ENCODE measurements at regions not wholly inside any gene's neighbourhood (a gene's known extent, or its start where the extent isn't known, plus 50 kb on each side); places are given as distances from the start of the nearest gene placed in this dataset.

GRCh38 chr1:56077206-56077605, 502.2 kb downstream of the PLPP3 start:
- H3K36me3 Mint-ChIP-seq (ENCODE audit: insufficient read depth) = no peaks in the 10 kb centered on the region
- DNase-seq (no peak), ATAC-seq (replicated peaks) (no peak)
- H3K9me3 Mint-ChIP-seq = peaks cover 4 to 12% of the 10 kb centered on the region in 2 donors
- no peaks in the 10 kb centered on the region for H3K27me3 Mint-ChIP-seq
- no peaks in the 10 kb centered on the region for H3K4me1 Mint-ChIP-seq (ENCODE audit: low read depth in 2 of 2)
- H3K27ac Mint-ChIP-seq = no peak overlapping the region
- H3K4me3 Mint-ChIP-seq = no peak overlapping the region

- no peak for ATAC-seq (replicated peaks)
- Mint-ChIP-seq H3K27me3 (no peaks in the 10 kb centered on the region), H3K9me3 (peaks cover 5 to 8% of the 10 kb centered on the region in 2 donors), H3K4me1 (ENCODE audit: low read depth in 2 of 2) (no peaks in the 10 kb centered on the region), H3K36me3 (ENCODE audit: insufficient read depth) (no peaks in the 10 kb centered on the region), H3K4me3 (no peak overlapping the region), H3K27ac (no peak overlapping the region)
- DNase-seq = no peak
Measured at GRCh38 chr1:56074007-56074651, 505.2 kb downstream of the PLPP3 start.

GRCh38 chr1:56073614-56074006, 505.8 kb downstream of the PLPP3 start:
- Mint-ChIP-seq H3K9me3 (peaks cover 5 to 8% of the 10 kb centered on the region in 2 donors), H3K36me3 (ENCODE audit: insufficient read depth) (no peaks in the 10 kb centered on the region), H3K27ac (no peak overlapping the region), H3K27me3 (no peaks in the 10 kb centered on the region), H3K4me1 (ENCODE audit: low read depth in 2 of 2) (no peaks in the 10 kb centered on the region), H3K4me3 (no peak overlapping the region)
- DNase-seq = no peak
- ATAC-seq (replicated peaks) = no peak

GRCh38 chr1:56073206-56073605, 506.2 kb downstream of the PLPP3 start:
- peaks cover 5 to 8% of the 10 kb centered on the region in 2 donors for H3K9me3 Mint-ChIP-seq
- H3K4me3 Mint-ChIP-seq = no peak overlapping the region
- DNase-seq = no peak
- no peaks in the 10 kb centered on the region for H3K36me3 Mint-ChIP-seq (ENCODE audit: insufficient read depth)
- ATAC-seq (replicated peaks) = no peak
- H3K27ac Mint-ChIP-seq = no peak overlapping the region
- no peaks in the 10 kb centered on the region for H3K27me3 Mint-ChIP-seq
- H3K4me1 Mint-ChIP-seq (ENCODE audit: low read depth in 2 of 2) = no peaks in the 10 kb centered on the region

GRCh38 chr1:56072310-56072709, 507.1 kb downstream of the PLPP3 start:
- no peak for ATAC-seq (replicated peaks)
- no peak for DNase-seq
- H3K27me3 Mint-ChIP-seq = no peaks in the 10 kb centered on the region
- H3K9me3 Mint-ChIP-seq = peaks cover 5 to 7% of the 10 kb centered on the region in 2 donors
- no peaks in the 10 kb centered on the region for H3K4me1 Mint-ChIP-seq (ENCODE audit: low read depth in 2 of 2)
- no peak overlapping the region for H3K4me3 Mint-ChIP-seq
- H3K36me3 Mint-ChIP-seq (ENCODE audit: insufficient read depth) = no peaks in the 10 kb centered on the region
- no peak overlapping the region for H3K27ac Mint-ChIP-seq

GRCh38 chr1:56071351-56071750, 508.0 kb downstream of the PLPP3 start:
- Mint-ChIP-seq H3K4me3 (no peak overlapping the region), H3K27me3 (no peaks in the 10 kb centered on the region), H3K9me3 (peaks cover 5 to 10% of the 10 kb centered on the region in 2 donors), H3K4me1 (ENCODE audit: low read depth in 2 of 2) (no peaks in the 10 kb centered on the region), H3K27ac (no peak overlapping the region), H3K36me3 (ENCODE audit: insufficient read depth) (no peaks in the 10 kb centered on the region)
- ATAC-seq (replicated peaks) (no peak), DNase-seq (no peak)

GRCh38 chr1:56070601-56071000, 508.8 kb downstream of the PLPP3 start:
- no peaks in the 10 kb centered on the region for H3K36me3 Mint-ChIP-seq (ENCODE audit: insufficient read depth)
- DNase-seq (no peak), ATAC-seq (replicated peaks) (no peak)

GRCh38 chr1:56069824-56070223, 509.5 kb downstream of the PLPP3 start:
- H3K9me3 Mint-ChIP-seq = peaks cover 3 to 10% of the 10 kb centered on the region in 2 donors
- no peaks in the 10 kb centered on the region for H3K27me3 Mint-ChIP-seq
- DNase-seq (no peak), ATAC-seq (replicated peaks) (no peak)
- no peak overlapping the region for H3K27ac Mint-ChIP-seq
- no peak overlapping the region for H3K4me3 Mint-ChIP-seq
- no peaks in the 10 kb centered on the region for H3K36me3 Mint-ChIP-seq (ENCODE audit: insufficient read depth)
- H3K4me1 Mint-ChIP-seq (ENCODE audit: low read depth in 2 of 2) = no peaks in the 10 kb centered on the region

More at GRCh38 chr1:56070601-56071000, 508.8 kb downstream of the PLPP3 start:
- Mint-ChIP-seq H3K4me1 (ENCODE audit: low read depth in 2 of 2) (no peaks in the 10 kb centered on the region), H3K4me3 (no peak overlapping the region), H3K27ac (no peak overlapping the region), H3K27me3 (no peaks in the 10 kb centered on the region), H3K9me3 (peaks cover 3 to 10% of the 10 kb centered on the region in 2 donors)

GRCh38 chr1:56068908-56069307, 510.5 kb downstream of the PLPP3 start:
- no peak for DNase-seq
- no peak for ATAC-seq (replicated peaks)
- Mint-ChIP-seq H3K36me3 (ENCODE audit: insufficient read depth) (no peaks in the 10 kb centered on the region), H3K27me3 (no peaks in the 10 kb centered on the region), H3K4me1 (ENCODE audit: low read depth in 2 of 2) (no peaks in the 10 kb centered on the region), H3K27ac (no peak overlapping the region), H3K4me3 (no peak overlapping the region), H3K9me3 (peaks cover 3 to 10% of the 10 kb centered on the region in 2 donors)

- Mint-ChIP-seq H3K27ac (no peak overlapping the region), H3K4me1 (ENCODE audit: low read depth in 2 of 2) (no peaks in the 10 kb centered on the region), H3K27me3 (no peaks in the 10 kb centered on the region), H3K9me3 (peaks cover 3 to 10% of the 10 kb centered on the region in 2 donors), H3K4me3 (no peak overlapping the region), H3K36me3 (ENCODE audit: insufficient read depth) (no peaks in the 10 kb centered on the region)
- DNase-seq (no peak), ATAC-seq (replicated peaks) (no peak)
Measured at GRCh38 chr1:56068210-56068609, 511.2 kb downstream of the PLPP3 start.

- H3K4me1 Mint-ChIP-seq (ENCODE audit: low read depth in 2 of 2) = no peaks in the 10 kb centered on the region
- ATAC-seq (replicated peaks) (no peak), DNase-seq (no peak)
- no peaks in the 10 kb centered on the region for H3K27me3 Mint-ChIP-seq
- peaks cover 3 to 23% of the 10 kb centered on the region in 2 donors for H3K9me3 Mint-ChIP-seq
- H3K4me3 Mint-ChIP-seq = no peak overlapping the region
- no peaks in the 10 kb centered on the region for H3K36me3 Mint-ChIP-seq (ENCODE audit: insufficient read depth)
- no peak overlapping the region for H3K27ac Mint-ChIP-seq
Measured at GRCh38 chr1:56065729-56066128, 513.6 kb downstream of the PLPP3 start.

- Mint-ChIP-seq H3K36me3 (ENCODE audit: insufficient read depth) (no peaks in the 10 kb centered on the region), H3K27me3 (no peaks in the 10 kb centered on the region), H3K4me3 (no peak overlapping the region), H3K4me1 (ENCODE audit: low read depth in 2 of 2) (no peaks in the 10 kb centered on the region), H3K27ac (no peak overlapping the region), H3K9me3 (peaks cover 3 to 23% of the 10 kb centered on the region in 2 donors)
- ATAC-seq (replicated peaks) (no peak), DNase-seq (no peak)
Measured at GRCh38 chr1:56064705-56065104, 514.7 kb downstream of the PLPP3 start.

- H3K4me3 Mint-ChIP-seq = no peak overlapping the region
- DNase-seq = no peak
- no peak for ATAC-seq (replicated peaks)
Measured at GRCh38 chr1:56063461-56063860, 515.9 kb downstream of the PLPP3 start.

GRCh38 chr1:56062625-56063024, 516.7 kb downstream of the PLPP3 start:
- no peaks in the 10 kb centered on the region for H3K27me3 Mint-ChIP-seq
- no peak for ATAC-seq (replicated peaks)
- peaks cover 0 to 23% of the 10 kb centered on the region in 2 donors for H3K9me3 Mint-ChIP-seq

More at GRCh38 chr1:56063461-56063860, 515.9 kb downstream of the PLPP3 start:
- no peaks in the 10 kb centered on the region for H3K27me3 Mint-ChIP-seq
- H3K9me3 Mint-ChIP-seq = peaks cover 0 to 23% of the 10 kb centered on the region in 2 donors
- H3K36me3 Mint-ChIP-seq (ENCODE audit: insufficient read depth) = no peaks in the 10 kb centered on the region
- H3K4me1 Mint-ChIP-seq (ENCODE audit: low read depth in 2 of 2) = no peaks in the 10 kb centered on the region
- no peak overlapping the region for H3K27ac Mint-ChIP-seq

More at GRCh38 chr1:56062625-56063024, 516.7 kb downstream of the PLPP3 start:
- H3K4me1 Mint-ChIP-seq (ENCODE audit: low read depth in 2 of 2) = no peaks in the 10 kb centered on the region
- H3K36me3 Mint-ChIP-seq (ENCODE audit: insufficient read depth) = no peaks in the 10 kb centered on the region
- no peak overlapping the region for H3K27ac Mint-ChIP-seq
- DNase-seq = no peak
- H3K4me3 Mint-ChIP-seq = no peak overlapping the region

Data from effector memory CD8-positive, alpha-beta T cell (primary cell).